ENCODE measurements at regions not wholly inside any gene's neighbourhood (a gene's known extent, or its start where the extent isn't known, plus 50 kb on each side); places are given as distances from the start of the nearest gene placed in this dataset.

- TF ChIP-seq CTCF (IDR thresholded peaks at IDR 0.05) = no peak
- no peak for TF ChIP-seq POLR2A (IDR thresholded peaks at IDR 0.05)
Observed at GRCh38 chr2:19251554-19251953, 106.9 kb downstream of the OSR1 start.

Data from esophagus squamous epithelium (tissue), 4 donors.